HG02759 (cell line): ENCODE measurements at regions not wholly inside any gene's neighbourhood (a gene's known extent, or its start where the extent isn't known, plus 50 kb on each side); places are given as distances from the start of the nearest gene placed in this dataset.

ENCODE experiments used
- ATAC-seq: cut with Tn5 transposase; IDR thresholded peaks from one replicate; pipeline ENCODE4 v1.9.1; 2021; ENCODE audit warnings: mild to moderate bottlenecking, moderate library complexity; ENCODE audit not compliant: unreplicated experiment

DNA sequence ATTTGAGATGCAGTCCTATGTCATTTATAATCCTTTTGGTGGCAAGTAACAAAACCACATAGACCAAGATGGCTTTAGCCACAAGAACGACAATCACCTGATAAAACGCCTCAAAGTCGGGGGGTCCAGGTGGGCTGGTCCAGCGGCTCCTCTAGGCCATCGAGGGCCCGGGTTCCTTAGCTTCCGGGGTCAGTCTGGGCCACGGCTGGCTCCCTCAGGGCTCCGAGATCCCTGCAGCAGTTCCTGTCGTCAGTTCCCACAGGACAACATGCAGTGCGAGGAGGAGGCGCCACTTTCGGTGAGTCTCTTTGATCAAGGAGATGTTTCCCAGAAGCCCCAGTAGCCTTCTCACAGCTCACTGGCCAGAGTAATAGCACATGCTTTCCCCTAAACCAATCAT, 574.6 kb downstream of the AACS start:
- no peak for ATAC-seq

DNA sequence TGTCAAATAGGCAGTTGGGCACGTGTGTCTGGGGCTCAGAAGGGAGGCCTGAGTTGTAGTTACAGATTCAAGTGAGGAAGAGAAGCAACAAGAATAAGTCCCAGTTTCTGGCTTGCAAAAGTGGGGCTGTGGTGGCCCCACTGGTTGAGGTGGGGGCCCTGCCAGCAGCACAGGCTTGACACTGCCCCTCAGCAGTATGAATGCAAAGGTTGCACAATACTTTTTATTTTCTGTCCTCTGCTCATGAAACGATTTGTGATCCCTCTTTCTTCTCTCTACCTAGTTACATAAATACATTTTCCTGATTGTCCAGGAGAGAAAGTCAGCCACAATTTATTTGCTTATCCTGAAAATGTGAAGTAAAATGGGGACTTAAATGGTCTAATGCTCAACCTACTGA, 577.8 kb downstream of the AACS start:
- no peak for ATAC-seq

DNA sequence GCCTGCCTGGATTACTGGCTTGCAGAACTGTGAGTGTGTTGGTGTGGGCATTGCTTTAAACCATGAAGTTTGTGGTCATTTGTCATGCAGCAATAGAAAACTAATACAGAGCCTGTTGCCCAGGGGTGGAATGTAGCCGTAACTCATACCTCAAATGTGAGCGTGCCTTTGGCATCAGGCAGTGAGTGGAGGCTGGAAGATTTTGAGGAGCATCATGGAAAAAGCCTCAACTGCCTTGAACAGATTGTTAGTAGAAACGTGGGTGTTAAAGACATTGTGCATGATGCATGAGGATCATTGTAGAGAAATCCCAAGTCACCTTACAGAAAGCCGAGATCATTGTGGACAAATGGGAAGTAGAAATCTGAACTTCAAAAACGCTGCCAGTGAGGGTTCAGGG, 580.5 kb downstream of the AACS start:
- no peak for ATAC-seq

DNA sequence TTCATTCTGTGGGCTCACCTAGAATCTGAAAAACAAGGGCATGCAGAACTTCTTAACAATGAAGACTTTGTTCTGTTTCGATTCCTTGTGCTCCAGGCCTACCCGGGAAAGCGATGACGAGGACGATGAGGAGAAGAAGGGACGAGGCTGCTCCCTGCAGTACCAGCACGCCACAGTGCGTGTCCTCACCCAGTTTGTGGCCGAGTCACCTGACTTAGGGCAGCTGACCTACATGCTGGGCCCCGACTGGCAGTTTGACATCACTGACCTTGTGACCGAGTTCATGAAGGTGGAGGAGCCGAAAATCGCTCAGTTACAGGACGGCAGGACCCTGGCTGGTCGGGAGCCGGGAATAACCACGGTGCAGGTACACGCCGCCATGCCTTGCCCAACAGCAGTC, 585.4 kb downstream of the AACS start:
- no peak for ATAC-seq

DNA sequence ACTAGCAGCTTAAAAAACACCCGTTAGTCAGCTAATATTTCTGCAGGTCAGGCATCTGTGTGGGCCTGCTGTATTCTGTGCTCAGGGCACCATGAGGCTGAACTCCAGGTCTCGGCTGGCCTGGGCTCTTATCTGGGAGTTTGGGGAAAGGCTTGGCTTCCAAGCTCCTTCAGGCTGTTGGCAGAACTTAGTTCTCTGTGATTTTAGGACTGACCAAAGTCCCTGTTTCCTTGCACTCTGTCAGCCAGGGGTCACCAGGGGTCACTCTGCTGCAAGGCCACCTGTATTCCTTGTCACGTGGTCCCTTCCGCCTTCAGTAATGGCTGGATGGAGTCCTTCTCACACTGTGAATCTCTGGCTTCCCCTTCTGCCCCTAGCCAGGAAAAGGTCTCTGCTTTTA, 586.4 kb downstream of the AACS start:
- no peak for ATAC-seq

DNA sequence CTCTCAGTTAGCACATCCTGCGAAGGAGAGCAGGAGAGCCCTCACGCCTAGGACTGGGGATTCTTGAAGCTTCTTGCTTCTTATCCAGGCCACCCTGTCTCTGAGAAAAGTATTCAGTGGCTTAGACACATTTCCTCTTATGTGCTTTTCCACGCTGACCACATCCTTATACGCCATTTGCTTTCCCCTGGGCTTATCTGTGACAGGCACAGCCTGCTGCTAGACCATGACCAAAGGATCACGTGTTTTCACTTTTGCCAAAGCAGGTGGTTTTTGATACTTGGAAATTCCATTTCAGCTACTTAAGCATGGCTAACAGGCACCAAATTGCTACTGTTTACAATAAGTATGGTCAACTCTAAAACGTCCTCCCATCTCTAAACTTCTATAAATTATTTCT, 587.4 kb downstream of the AACS start:
- ATAC-seq = no peak

DNA sequence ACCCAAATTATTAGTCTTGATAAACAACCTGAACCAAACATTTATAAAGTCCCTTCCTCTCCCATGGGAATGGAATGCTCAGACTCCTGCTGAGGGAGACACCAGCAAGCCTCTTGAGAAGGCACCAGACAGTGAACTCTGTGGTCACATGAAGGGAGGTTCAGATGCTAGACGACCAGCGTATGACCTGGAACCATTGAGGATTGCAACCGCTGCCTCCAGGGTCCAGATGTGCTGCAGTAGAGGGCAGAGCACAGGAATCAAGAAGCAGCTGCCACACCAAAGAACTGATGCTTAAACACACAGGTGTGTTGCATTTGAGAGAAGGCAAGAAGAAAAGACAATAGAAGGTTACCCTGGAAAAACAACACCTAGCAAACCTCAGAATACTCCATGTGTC, 592.4 kb downstream of the AACS start:
- ATAC-seq = no peak

DNA sequence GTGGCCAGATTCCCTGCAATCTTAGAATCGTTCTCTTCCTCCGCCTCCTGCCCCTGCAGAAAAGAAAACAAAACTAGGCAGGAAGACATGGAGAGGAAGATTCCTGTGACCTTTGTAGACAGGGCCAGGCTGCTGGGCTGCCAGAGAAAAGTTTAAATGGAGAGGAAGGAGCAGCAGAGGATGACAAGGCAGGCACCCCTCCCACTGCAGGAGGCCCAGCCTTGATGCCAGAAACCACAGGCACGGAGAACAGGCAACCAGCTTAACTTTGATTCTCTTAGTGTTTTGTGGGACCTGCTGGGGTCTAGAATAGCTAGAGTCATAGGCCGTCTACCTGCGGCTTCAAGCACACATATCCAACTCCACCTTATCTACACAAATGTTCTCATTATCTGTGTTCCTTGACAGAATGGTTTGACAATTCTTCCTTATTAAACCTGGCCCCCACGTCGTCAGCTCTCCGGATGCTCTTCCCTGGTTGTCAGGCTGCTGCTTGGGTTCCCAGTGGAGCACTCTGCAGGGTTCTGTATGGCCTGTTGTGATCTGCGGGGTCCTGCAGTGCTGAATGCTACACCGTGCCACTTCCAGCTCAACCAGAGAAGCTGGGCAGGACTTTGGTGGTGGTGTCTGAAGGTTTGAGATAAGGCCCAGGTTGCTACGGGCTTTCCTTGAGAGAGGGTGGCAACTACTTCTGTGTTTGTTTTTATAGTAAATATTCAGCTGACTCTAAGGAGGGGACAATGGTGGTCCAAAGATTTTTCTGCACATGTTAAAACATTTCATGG, 609.5 kb downstream of the AACS start:
- ATAC-seq = no peak

DNA sequence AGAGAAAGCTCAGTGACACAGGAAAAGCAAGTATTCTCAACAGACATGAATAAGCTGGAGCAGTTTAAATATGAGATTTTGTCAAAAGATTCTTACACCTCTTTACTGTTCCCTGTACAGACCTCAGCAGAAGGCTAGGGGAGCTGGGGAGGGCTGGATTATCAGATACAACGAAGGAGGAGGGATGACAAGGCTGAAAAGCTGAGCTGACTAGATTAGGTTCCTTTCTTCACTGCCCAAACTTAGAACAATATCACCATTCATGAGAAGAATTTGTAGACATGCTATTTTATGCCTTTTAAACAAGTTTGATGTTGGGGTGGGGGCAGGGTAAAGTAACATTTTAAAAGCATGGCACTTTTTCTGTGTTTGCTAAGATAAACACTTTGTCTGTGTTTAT, 611.1 kb downstream of the AACS start:
- ATAC-seq = no peak

DNA sequence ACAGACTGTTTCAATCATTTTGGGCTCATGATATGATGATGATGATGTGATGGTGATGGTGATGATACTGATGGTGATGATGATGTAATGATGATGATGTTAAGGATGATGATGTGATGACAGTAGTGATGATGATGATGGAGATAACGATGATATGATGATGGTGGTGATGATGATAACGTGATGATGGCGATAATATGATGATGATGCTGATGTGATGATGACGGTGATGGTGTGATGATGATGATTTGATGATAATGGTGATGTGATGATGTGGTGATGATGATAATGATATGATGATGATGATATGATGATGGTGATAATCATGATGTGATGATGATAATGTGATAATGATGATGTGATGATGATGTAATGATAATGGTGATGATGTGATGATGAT, 612.6 kb downstream of the AACS start:
- ATAC-seq = no peak

DNA sequence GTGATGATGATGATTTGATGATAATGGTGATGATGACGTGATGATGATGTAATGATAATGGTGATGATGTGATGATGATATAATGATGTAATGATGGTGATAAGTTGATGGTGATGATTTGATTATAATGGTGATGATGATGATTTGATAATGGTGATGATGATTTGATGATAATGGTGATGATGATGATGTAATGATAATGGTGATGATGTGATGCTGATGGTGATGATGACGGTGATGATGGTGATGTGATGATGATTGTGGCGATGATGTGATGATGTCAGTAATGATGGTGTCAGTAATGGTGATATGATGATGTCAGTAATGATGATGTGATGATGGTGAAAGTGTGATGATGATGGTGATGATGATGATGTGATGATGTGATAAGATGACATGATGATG, 613.4 kb downstream of the AACS start:
- ATAC-seq = no peak

DNA sequence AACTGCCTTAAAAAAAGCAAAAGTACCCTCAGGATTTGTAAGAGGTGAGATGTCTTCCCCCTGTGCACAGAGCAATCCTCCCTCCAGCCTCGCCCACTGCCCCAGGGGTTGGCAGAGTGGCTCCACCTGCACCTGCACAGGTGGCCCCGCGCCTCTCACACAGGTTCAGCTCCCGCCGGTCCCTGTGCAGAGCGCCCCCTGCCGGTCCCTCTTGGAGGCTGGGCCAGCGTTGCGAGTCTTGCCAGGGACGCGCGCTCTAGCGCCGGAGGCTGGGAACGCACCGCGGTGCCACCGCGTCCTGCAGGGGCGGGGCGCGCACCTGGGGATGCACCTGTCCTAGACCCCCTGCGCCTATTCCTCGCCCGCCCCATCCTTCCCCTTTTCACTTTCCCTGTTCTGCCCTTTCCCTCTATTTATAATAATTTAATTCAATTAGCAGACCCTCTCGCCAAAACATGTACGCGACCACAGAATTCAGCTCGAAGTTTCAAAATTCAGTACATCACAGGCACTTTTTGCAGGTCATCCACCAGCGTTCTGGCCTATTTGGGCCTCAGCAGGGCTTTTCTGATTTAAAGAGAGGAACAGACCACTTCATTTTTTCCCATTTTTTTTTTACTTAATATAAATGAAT, 618.6 kb downstream of the AACS start:
- peak; percentile 81 for ATAC-seq

DNA sequence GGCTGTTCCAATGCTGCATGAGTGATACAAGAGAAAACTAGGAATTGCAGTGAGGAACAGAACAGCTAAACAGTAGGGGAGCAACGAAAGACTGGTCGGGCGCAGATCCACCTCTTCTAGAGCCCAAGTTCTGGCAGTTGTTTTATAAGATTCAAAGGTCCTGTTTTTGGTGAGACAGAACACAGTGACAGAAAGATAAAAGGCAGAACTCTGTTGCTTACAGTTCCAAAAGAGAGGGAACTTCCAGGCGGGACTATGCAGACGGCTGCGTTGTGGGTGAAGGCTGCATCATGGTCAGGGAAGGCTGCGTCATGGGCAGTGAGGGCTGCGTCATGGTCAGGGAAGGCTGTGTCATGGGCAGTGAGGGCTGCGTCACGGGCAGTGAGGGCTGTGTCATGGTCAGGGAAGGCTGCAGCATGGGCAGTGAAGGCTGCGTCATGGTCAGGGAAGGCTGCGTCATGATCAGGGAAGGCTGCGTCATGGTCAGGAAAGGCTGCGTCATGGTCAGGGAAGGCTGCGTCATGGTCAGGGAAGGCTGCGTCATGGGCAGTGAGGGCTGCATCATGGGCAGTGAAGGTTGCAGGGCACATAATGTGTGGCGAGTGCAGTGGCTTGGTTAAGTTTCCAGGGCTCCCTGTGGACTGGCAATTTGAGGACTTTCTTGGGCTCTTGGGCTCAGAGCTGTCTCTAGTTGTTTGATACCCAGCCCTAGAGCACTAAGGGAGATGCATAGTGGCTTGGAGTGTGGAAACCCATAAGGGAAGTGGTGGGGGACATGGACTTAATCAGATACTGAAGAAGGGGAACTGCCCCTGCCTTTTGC, 619.9 kb downstream of the AACS start:
- no peak for ATAC-seq

DNA sequence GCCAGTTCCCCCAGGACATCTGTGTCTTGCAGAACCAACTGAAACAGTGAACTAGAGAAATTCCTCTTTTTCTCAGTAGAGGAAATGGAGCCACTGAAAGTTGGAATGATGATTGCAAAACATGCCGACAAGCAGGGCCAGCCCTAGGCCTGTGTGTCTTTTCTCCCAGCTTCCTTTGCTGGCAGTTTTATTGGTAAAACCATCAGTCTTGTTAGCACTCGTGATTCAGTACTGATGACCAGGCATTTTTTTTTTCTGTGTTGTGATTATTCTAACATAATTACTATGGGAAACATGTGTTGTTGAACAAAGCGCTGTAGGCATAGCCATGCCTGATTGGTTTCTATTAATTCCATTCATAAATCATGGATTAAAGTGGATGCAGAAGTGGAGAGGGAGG, 620.7 kb downstream of the AACS start:
- no peak for ATAC-seq

DNA sequence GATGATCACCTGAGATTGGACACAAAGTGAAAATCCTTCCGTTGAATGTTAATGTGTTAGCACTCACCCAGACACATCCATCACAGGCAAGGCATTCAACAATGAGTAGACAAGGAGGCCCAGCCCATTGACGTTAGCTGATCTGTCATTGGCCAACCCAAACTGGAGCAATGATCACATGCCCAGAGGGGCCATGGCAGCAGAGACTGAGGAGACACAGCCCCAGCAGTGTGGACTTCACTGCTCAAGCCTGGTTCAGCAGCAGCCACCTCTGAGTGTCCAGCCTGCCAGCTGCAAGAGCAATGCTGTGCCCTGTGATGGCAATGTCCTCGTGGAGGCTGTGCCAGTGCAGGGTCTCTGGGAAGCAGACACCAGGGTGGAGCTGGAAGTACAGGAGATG, 622.2 kb downstream of the AACS start:
- ATAC-seq = no peak

DNA sequence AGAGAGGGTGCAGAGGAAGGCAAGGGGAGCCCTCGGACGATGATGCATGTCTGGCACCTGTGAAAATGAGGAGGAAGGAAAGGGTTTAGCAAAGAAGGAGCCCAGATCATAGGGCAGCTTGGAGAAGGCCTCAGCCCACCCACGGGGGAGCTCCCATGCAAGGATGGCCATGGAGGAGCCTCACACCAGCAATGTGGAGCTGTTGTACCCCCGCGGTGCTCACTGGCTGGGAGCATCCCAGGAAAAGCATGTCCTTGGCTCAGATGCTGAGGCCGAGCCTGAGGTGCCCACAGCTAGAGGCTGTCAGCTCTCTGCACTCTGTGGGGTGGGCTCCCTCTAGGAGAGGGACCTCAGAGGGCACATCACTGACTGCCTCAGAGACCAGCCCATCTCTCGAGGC, 622.6 kb downstream of the AACS start:
- no peak for ATAC-seq

DNA sequence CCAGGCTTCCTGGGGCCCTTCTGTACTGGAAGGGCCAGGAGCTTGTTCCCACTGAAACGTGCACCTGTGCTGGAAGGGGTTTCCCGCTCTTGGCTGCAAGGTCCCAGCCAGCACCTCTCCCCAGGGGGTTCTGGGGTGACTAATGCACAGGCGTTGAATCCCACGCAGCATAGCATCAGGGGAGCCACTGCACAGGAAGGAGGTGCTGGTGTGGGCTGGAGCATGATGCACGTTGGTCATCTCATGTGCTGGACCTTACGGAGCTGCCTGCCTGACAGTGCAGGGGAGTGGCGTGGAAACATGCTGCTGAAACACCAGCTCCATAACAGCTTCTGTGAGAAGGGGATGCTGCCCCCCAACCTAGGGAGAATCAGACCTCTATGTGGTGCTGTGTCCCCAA, 623.0 kb downstream of the AACS start:
- ATAC-seq = no peak

DNA sequence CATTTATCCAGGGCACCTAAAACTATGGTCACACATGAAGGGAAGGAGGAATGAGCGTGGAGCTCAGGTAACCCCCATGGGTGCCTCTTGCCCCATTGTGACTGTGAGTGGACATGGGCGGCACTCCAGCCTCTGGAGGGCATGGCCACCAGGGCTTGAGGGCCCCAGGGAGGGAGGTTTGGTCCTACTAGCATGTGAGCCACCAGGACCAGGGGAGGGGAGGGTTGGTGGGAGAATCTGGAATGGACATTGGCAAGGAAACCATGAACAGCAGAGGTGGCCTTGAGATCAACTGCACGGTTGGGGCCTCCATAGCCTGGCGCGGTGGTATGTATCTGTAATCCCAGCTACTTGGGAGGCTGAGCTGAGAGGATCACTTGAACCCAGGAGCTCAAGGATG, 623.6 kb downstream of the AACS start:
- ATAC-seq = no peak

DNA sequence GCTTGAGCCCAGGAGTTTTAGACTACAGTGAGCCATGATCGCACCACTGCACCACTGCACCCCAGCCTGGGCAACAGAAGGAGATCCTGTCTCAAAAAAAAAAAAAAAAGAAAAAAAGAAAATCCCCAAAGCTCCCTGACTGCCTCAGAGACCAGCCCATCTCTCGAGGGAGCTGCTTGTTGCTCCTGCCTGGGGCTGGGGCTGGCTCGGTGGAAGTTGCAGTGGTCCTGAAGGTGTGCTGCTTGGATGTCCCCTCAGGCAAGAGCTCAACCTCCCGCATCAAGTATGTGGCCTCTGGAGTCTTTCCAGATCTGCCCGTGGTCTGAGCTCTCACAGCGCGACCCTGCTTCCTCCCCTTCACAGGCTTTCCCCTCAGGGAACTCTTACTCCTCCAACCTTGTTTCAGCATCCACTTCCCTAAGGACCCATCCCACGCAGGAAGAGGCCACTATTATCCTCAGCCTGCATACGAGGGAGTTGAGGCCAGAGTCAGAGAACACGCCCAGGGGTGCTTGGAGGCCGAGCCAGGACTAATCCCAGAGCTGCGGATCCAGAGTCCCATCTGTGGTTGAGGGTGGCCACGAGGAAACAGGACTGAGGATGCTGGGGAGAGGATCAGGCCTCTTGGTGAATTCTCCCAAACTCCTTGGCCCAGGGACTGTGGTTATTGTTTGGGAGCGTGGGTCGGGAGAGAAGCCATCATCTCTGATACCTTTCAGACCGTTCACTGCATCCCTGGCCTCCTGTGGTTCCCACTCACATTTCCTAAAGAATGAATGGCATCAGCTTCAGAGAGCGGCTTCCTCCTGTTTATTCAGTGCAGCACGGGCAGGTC, 624.6 kb downstream of the AACS start:
- ATAC-seq = no peak

DNA sequence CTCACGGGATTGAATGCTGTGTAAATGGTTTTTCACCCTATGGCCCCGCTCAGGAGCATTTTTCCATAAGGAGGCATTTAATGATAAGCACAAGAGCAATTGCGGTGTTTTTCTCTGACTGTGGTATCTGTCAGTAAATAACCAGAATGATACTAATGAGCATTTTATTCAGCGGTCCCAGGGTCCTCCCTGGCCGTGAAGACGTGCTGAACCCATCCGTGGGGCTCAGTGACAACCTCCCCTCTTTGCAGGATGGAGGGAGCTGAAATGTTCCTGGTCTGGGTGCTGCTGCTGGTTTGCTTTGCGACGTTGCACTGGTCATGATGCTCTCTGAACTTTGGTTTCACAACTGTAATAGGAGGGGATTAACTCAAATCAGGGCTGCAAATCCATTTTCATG, 625.6 kb downstream of the AACS start:
- no peak for ATAC-seq

DNA sequence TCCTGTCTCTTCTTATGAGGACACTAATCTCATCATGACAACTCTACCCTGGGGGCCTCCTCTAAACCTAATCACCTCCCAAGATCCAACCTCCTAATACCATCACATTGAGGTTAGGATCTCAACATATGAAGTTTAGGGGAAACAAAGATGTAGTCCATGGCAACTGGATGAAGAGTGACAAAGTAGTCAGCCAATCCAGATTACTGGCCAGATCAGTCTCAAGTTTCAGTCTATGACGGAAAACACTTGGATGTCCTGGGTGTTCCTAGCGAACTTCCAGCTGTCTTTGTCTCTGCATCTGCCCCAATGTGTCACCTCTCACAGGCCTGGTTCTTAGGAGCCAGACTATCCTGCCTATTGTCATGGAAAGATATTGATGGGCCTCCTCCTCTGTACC, 630.8 kb downstream of the AACS start:
- no peak for ATAC-seq
